Breast epithelium (tissue), 4 donors: ENCODE measurements at regions not wholly inside any gene's neighbourhood (a gene's known extent, or its start where the extent isn't known, plus 50 kb on each side); places are given as distances from the start of the nearest gene placed in this dataset.

ENCODE experiments used
- DNase-seq, 2 donors: peaks; one replicate each; pipeline ENCODE4 v3.0.0-alpha.2; 2019; ENCODE audit warnings: low spot score in 2 of 2
- H3K27ac ChIP-seq, 2 donors: fragments of 200-600 bp; sonication (generic) in 1 of 2; one replicate each; pipeline ENCODE4 v1.5.1; 2016 to 2019; ENCODE audit warnings: mild to moderate bottlenecking in 1 of 2
- H3K27me3 ChIP-seq, 2 donors: fragments of 200-600 bp; sonication (generic) in 1 of 2; one replicate each; pipeline versions ENCODE4 v1.5.1 to v1.6.0; 2017 to 2019; ENCODE audit warnings: control low read depth in 1 of 2, mild to moderate bottlenecking in 1 of 2
- H3K36me3 ChIP-seq: fragments of 200-600 bp; one replicate; pipeline ENCODE4 v1.5.1; 2019
- H3K4me1 ChIP-seq, 2 donors: fragments of 200-600 bp; sonication (generic); one replicate each; pipeline ENCODE4 v1.5.1; 2016 to 2019; ENCODE audit warnings: control low read depth in 1 of 2
- H3K4me3 ChIP-seq, 3 donors: fragments of 200-600 bp; sonication (generic); 1 replicate in 2 of 3; 2 replicates in 1 of 3; pipeline ENCODE4 v1.5.1; 2016 to 2019; ENCODE audit warnings: mild to moderate bottlenecking in 3 of 3, moderate library complexity in 2 of 3
- H3K9me3 ChIP-seq, 2 donors: fragments of 200-600 bp; sonication (generic) in 1 of 2; one replicate each; pipeline ENCODE4 v1.5.1; 2016 to 2019; ENCODE audit warnings: control low read depth in 1 of 2
- CTCF ChIP-seq, 3 donors: fragments of 450-650 bp; IDR thresholded peaks; one replicate each; pipeline ENCODE4 v1.5.1; 2016 to 2017; ENCODE audit warnings: antibody characterized with exemption in 3 of 3, mild to moderate bottlenecking in 3 of 3, moderate library complexity in 3 of 3
- POLR2A ChIP-seq: fragments of 450-650 bp; IDR thresholded peaks from one replicate; pipeline ENCODE4 v1.6.1; 2016; ENCODE audit warnings: antibody characterized with exemption, mild to moderate bottlenecking, moderate library complexity
- POLR2AphosphoS5 ChIP-seq, 3 donors: sonication (generic); formaldehyde crosslinking; IDR thresholded peaks; one replicate each; pipeline ENCODE4 v1.6.1; 2017; ENCODE audit warnings: antibody characterized with exemption in 3 of 3
- intact Hi-C: fragments of 100-400 bp; cut with DNase I; formaldehyde crosslinking; loops from one replicate; pipeline ENCODE4 v1.15.1; 2023; ENCODE audit warnings: low total_unique reads

- intact Hi-C loops = loop anchor here (10.0 kb wide), 1 partner anchor 56 kb away; no protein-coding TSS in a partner anchor
Measured at GRCh38 chr15:91480426-91480825, 373.1 kb upstream of the SLCO3A1 start.

GRCh38 chr15:91482799-91483198 is 370.7 kb upstream of the SLCO3A1 start:
- no peak overlapping the region for H3K4me3 ChIP-seq
- no peaks in the 10 kb centered on the region for H3K4me1 ChIP-seq
- no peak overlapping the region for H3K27ac ChIP-seq
- H3K27me3 ChIP-seq = no peaks in the 10 kb centered on the region
- DNase-seq = no peak
- no peaks in the 10 kb centered on the region for H3K36me3 ChIP-seq
- H3K9me3 ChIP-seq = no peaks in the 10 kb centered on the region
- TF ChIP-seq POLR2A = no peak
- TF ChIP-seq CTCF (IDR thresholded peaks at IDR 0.05) = no peak
- TF ChIP-seq POLR2AphosphoS5 (IDR thresholded peaks at IDR 0.05) = no peak
- intact Hi-C loops = loop anchor here (10.0 kb wide), 1 partner anchor 58 kb away; no protein-coding TSS in a partner anchor

More at GRCh38 chr15:91480426-91480825, 373.1 kb upstream of the SLCO3A1 start:
- Histone ChIP-seq H3K36me3 (no peaks in the 10 kb centered on the region), H3K9me3 (no peaks in the 10 kb centered on the region), H3K27ac (no peak overlapping the region), H3K4me3 (no peak overlapping the region), H3K27me3 (no peaks in the 10 kb centered on the region), H3K4me1 (no peaks in the 10 kb centered on the region)
- TF ChIP-seq CTCF (IDR thresholded peaks at IDR 0.05) = no peak
- TF ChIP-seq POLR2AphosphoS5 (IDR thresholded peaks at IDR 0.05) = no peak
- no peak for TF ChIP-seq POLR2A
- no peak for DNase-seq

- Histone ChIP-seq H3K9me3 (no peaks in the 10 kb centered on the region), H3K4me3 (no peak overlapping the region), H3K4me1 (no peaks in the 10 kb centered on the region), H3K27ac (no peak overlapping the region), H3K27me3 (no peaks in the 10 kb centered on the region), H3K36me3 (no peaks in the 10 kb centered on the region)
- no peak for DNase-seq
- intact Hi-C loops = loop anchor here (10.0 kb wide), 1 partner anchor 59 kb away; no protein-coding TSS in a partner anchor
- no peak for TF ChIP-seq CTCF (IDR thresholded peaks at IDR 0.05)
- TF ChIP-seq POLR2A = no peak
- no peak for TF ChIP-seq POLR2AphosphoS5 (IDR thresholded peaks at IDR 0.05)
Measured at GRCh38 chr15:91484141-91484540, 369.4 kb upstream of the SLCO3A1 start.

GRCh38 chr15:91488452-91488851 is 365.1 kb upstream of the SLCO3A1 start:
- no peaks in the 10 kb centered on the region for H3K9me3 ChIP-seq
- no peaks in the 10 kb centered on the region for H3K27me3 ChIP-seq
- no peak for DNase-seq
- no peak for TF ChIP-seq POLR2AphosphoS5 (IDR thresholded peaks at IDR 0.05)
- TF ChIP-seq POLR2A = no peak
- TF ChIP-seq CTCF (IDR thresholded peaks at IDR 0.05) = no peak
- intact Hi-C loops = loop anchor here (10.0 kb wide), 1 partner anchor 64 kb away; no protein-coding TSS in a partner anchor
- no peak overlapping the region for H3K27ac ChIP-seq
- no peak overlapping the region for H3K4me3 ChIP-seq
- no peaks in the 10 kb centered on the region for H3K36me3 ChIP-seq
- no peaks in the 10 kb centered on the region for H3K4me1 ChIP-seq

GRCh38 chr15:91490211-91490610 is 363.3 kb upstream of the SLCO3A1 start:
- no peak for TF ChIP-seq CTCF (IDR thresholded peaks at IDR 0.05)
- TF ChIP-seq POLR2AphosphoS5 (IDR thresholded peaks at IDR 0.05) = no peak
- no peak for TF ChIP-seq POLR2A
- Histone ChIP-seq H3K9me3 (no peaks in the 10 kb centered on the region), H3K4me3 (no peak overlapping the region), H3K27me3 (no peaks in the 10 kb centered on the region), H3K36me3 (no peaks in the 10 kb centered on the region), H3K27ac (no peak overlapping the region), H3K4me1 (no peaks in the 10 kb centered on the region)
- no peak for DNase-seq
- intact Hi-C loops = no loop called here
